HG03442 (cell line): ENCODE measurements at regions not wholly inside any gene's neighbourhood (a gene's known extent, or its start where the extent isn't known, plus 50 kb on each side); places are given as distances from the start of the nearest gene placed in this dataset.
"Not testable (repeated sequence)": the region's sequence is repeated elsewhere in the genome, so short reads cannot be mapped to it uniquely, and the experiment has no call there.

Experiments
- ATAC-seq: cut with Tn5 transposase; IDR thresholded peaks from one replicate; pipeline ENCODE4 v1.9.1; 2021; ENCODE audit warnings: mild to moderate bottlenecking, moderate library complexity; ENCODE audit not compliant: unreplicated experiment

- peak; percentile 70 for ATAC-seq
Measured at GRCh38 chr2:175690113-175690837, 311.8 kb downstream of the LNPK start.

- ATAC-seq, result no peak
Measured at GRCh38 chr2:175688243-175688642, 313.8 kb downstream of the LNPK start.

GRCh38 chr2:175687465-175687864 is 314.6 kb downstream of the LNPK start:
- ATAC-seq, result no peak

GRCh38 chr2:175686002-175686401 is 316.1 kb downstream of the LNPK start:
- ATAC-seq, result no peak

- no peak for ATAC-seq
Measured at GRCh38 chr2:175684466-175684865, 317.6 kb downstream of the LNPK start.

- ATAC-seq, result no peak
Measured at GRCh38 chr2:175679728-175680127, 322.3 kb downstream of the LNPK start.

GRCh38 chr2:175679231-175679630 is 322.8 kb downstream of the LNPK start:
- ATAC-seq, result no peak

- ATAC-seq, result no peak
Measured at GRCh38 chr2:175677880-175678279, 324.2 kb downstream of the LNPK start.

GRCh38 chr2:175676813-175677212 is 325.3 kb downstream of the LNPK start:
- ATAC-seq, result no peak

GRCh38 chr2:175668804-175669203 is 333.3 kb downstream of the LNPK start:
- not testable (repeated sequence) for ATAC-seq

GRCh38 chr2:175662335-175662734 is 339.7 kb downstream of the LNPK start:
- no peak for ATAC-seq

- no peak for ATAC-seq
Measured at GRCh38 chr2:175648577-175649063, 353.4 kb downstream of the LNPK start.

GRCh38 chr2:175647058-175647457 is 355.0 kb downstream of the LNPK start:
- ATAC-seq, result no peak

- no peak for ATAC-seq
Measured at GRCh38 chr2:175640655-175641054, 361.4 kb downstream of the LNPK start.

GRCh38 chr2:175633227-175633626 is 368.8 kb downstream of the LNPK start:
- no peak for ATAC-seq

GRCh38 chr2:175631245-175631623 is 370.8 kb downstream of the LNPK start:
- ATAC-seq, result no peak

- ATAC-seq, result no peak
Measured at GRCh38 chr2:175630280-175631244, 371.5 kb downstream of the LNPK start.

GRCh38 chr2:175628243-175628642 is 373.8 kb downstream of the LNPK start:
- no peak for ATAC-seq

- ATAC-seq, result no peak
Measured at GRCh38 chr2:175627405-175627804, 374.7 kb downstream of the LNPK start.

GRCh38 chr2:175626796-175627195 is 375.3 kb downstream of the LNPK start:
- no peak for ATAC-seq

GRCh38 chr2:175624785-175625184 is 377.3 kb downstream of the LNPK start:
- ATAC-seq, result no peak
